Neuronal stem cell (in vitro differentiated cells): ENCODE measurements at regions not wholly inside any gene's neighbourhood (a gene's known extent, or its start where the extent isn't known, plus 50 kb on each side); places are given as distances from the start of the nearest gene placed in this dataset.

Experiments used
- DNase-seq: peaks from one replicate; pipeline ENCODE4 v3.0.0-alpha.2; 2013; ENCODE audit warnings: low spot score
- H2AFZ ChIP-seq: one replicate; pipeline ENCODE4 v1.6.1; 2013; ENCODE audit warnings: mild to moderate bottlenecking, low read length, inconsistent platforms
- H2AK5ac ChIP-seq: 2 replicates; pipeline ENCODE4 v1.6.1; 2013; ENCODE audit warnings: low read depth, mild to moderate bottlenecking, inconsistent platforms, low read length, moderate library complexity, mixed read lengths
- H2BK120ac ChIP-seq: 2 replicates; pipeline ENCODE4 v1.6.1; 2013; ENCODE audit warnings: low read depth, mild to moderate bottlenecking, inconsistent platforms, low read length, moderate library complexity, mixed read lengths
- H2BK12ac ChIP-seq: one replicate; pipeline ENCODE4 v1.6.1; 2013; ENCODE audit warnings: low read length, inconsistent platforms
- H2BK15ac ChIP-seq: 2 replicates; pipeline ENCODE4 v1.6.1; 2013; ENCODE audit warnings: mild to moderate bottlenecking, low read length, inconsistent platforms, mixed read lengths
- H2BK5ac ChIP-seq: one replicate; pipeline ENCODE4 v1.6.1; 2013; ENCODE audit warnings: inconsistent platforms, mild to moderate bottlenecking, low read length, moderate library complexity
- H3K14ac ChIP-seq: one replicate; pipeline ENCODE4 v1.6.1; 2013; ENCODE audit warnings: low read length, inconsistent platforms
- H3K18ac ChIP-seq: 2 replicates; pipeline ENCODE4 v1.6.1; 2013; ENCODE audit warnings: low read length, inconsistent platforms
- H3K23ac ChIP-seq: 2 replicates; pipeline ENCODE4 v1.6.1; 2013; ENCODE audit warnings: low read depth, mild to moderate bottlenecking, mixed read lengths, low read length, inconsistent platforms; ENCODE audit not compliant: poor library complexity
- H3K27ac ChIP-seq: replicated peaks from 3 replicates; pipeline ENCODE4 v1.5.1; 2013; ENCODE audit warnings: low read length, inconsistent platforms
- H3K27me3 ChIP-seq, 3 experiments: 2 replicates each; pipeline ENCODE4 v1.6.1; 2013; ENCODE audit warnings: low read length in 3 of 3, mild to moderate bottlenecking in 2 of 3, inconsistent platforms in 1 of 3, low read depth in 1 of 3, mixed read lengths in 1 of 3, moderate library complexity in 1 of 3; ENCODE audit not compliant: control insufficient read depth in 3 of 3, insufficient read depth in 3 of 3
- H3K36me3 ChIP-seq, 2 donors: replicated peaks in 1 of 2; 2 replicates each; pipeline ENCODE4 v1.6.1; 2013; ENCODE audit warnings: low read length in 2 of 2; ENCODE audit not compliant: control insufficient read depth in 2 of 2, insufficient read depth in 2 of 2
- H3K4ac ChIP-seq: 2 replicates; pipeline ENCODE4 v1.6.1; 2013; ENCODE audit warnings: inconsistent platforms, mild to moderate bottlenecking, low read length, moderate library complexity
- H3K4me1 ChIP-seq, 2 donors: 1 replicate in 1 of 2; 2 replicates in 1 of 2; pipeline ENCODE4 v1.6.1; 2013; ENCODE audit warnings: low read length in 2 of 2, low read depth in 1 of 2; ENCODE audit not compliant: control insufficient read depth in 2 of 2, insufficient read depth in 1 of 2
- H3K4me2 ChIP-seq: one replicate; pipeline ENCODE4 v1.6.1; 2013; ENCODE audit warnings: mild to moderate bottlenecking, low read length, inconsistent platforms; ENCODE audit not compliant: insufficient read depth, poor library complexity, severe bottlenecking
- H3K4me3 ChIP-seq, 2 donors: 2 replicates each; pipeline ENCODE4 v1.5.1; 2013; ENCODE audit warnings: low read length in 2 of 2, mild to moderate bottlenecking in 2 of 2, inconsistent platforms in 1 of 2, moderate library complexity in 1 of 2
- H3K79me1 ChIP-seq: one replicate; pipeline ENCODE4 v1.6.1; 2013; ENCODE audit warnings: low read depth, mild to moderate bottlenecking, inconsistent platforms, low read length, moderate library complexity
- H3K9ac ChIP-seq: one replicate; pipeline ENCODE4 v1.6.1; 2013; ENCODE audit warnings: mild to moderate bottlenecking, low read depth, low read length, inconsistent platforms; ENCODE audit not compliant: poor library complexity
- H3K9me3 ChIP-seq, 2 donors: replicated peaks in 1 of 2; 2 replicates each; pipeline versions ENCODE3 to v1.6.1; 2013; ENCODE audit warnings: low read length in 2 of 2, mild to moderate bottlenecking in 2 of 2, inconsistent platforms in 1 of 2, low read depth in 1 of 2, mixed read lengths in 1 of 2, moderate library complexity in 1 of 2; ENCODE audit not compliant: control insufficient read depth in 2 of 2, insufficient read depth in 1 of 2
- H4K8ac ChIP-seq: one replicate; pipeline ENCODE4 v1.6.1; 2013; ENCODE audit warnings: low read depth, mild to moderate bottlenecking, inconsistent platforms, low read length, moderate library complexity
- H4K91ac ChIP-seq: one replicate; pipeline ENCODE4 v1.6.1; 2013; ENCODE audit warnings: low read length, low read depth, mild to moderate bottlenecking, inconsistent platforms; ENCODE audit not compliant: poor library complexity
- WGBS, 2 donors: extraction: QIAGEN DNeasy Blood & Tissue Kit; methylation state at CpG; one replicate each; pipeline ENCODE4 v1.1.7; 2013; ENCODE audit warnings: missing lambda C conversion rate in 2 of 2, mixed read lengths in 1 of 2; ENCODE audit not compliant: insufficient read length in 2 of 2, insufficient replicate concordance in 1 of 2; ENCODE audit errors: extremely low coverage in 2 of 2; 5-methylcytosine and 5-hydroxymethylcytosine counted together

- Histone ChIP-seq H3K4me3 (no peak overlapping the region), H3K4ac (no peak overlapping the region), H3K9ac (no peak overlapping the region), H2BK5ac (no peak overlapping the region), H3K18ac (no peak overlapping the region), H3K4me2 (no peak overlapping the region), H3K23ac (no peak overlapping the region), H3K27ac (no peak overlapping the region), H3K79me1 (no peaks in the 10 kb centered on the region), H2BK15ac (no peak overlapping the region), H3K4me1 (peaks cover 5 to 14% of the 10 kb centered on the region in 2 donors), H3K36me3 (no peaks in the 10 kb centered on the region), H3K14ac (no peak overlapping the region), H2AK5ac (no peak overlapping the region), H3K27me3 (no peaks in the 10 kb centered on the region), H3K9me3 (no peaks in the 10 kb centered on the region), H2BK120ac (no peak overlapping the region), H4K91ac (no peak overlapping the region), H2BK12ac (no peak overlapping the region), H4K8ac (no peak overlapping the region), H2AFZ (no peak overlapping the region)
- no peak for DNase-seq
- WGBS, 2 donors, result no CpG with 5 or more reads among the region's 2 CpGs
These were observed 209.9 kb upstream of the CDH20 start for GRCh38 chr18:61123309-61123708.

- no peak overlapping the region for H3K4ac ChIP-seq
- no peak overlapping the region for H3K14ac ChIP-seq
These were observed 205.3 kb upstream of the CDH20 start for GRCh38 chr18:61127714-61128467.

GRCh38 chr18:61129001-61129400, 204.2 kb upstream of the CDH20 start:
- Histone ChIP-seq H2BK5ac (no peak overlapping the region), H4K8ac (no peak overlapping the region), H3K23ac (no peak overlapping the region), H3K27me3 (no peaks in the 10 kb centered on the region), H3K4ac (no peak overlapping the region), H4K91ac (no peak overlapping the region), H3K4me3 (no peak overlapping the region), H2AK5ac (no peak overlapping the region), H2AFZ (no peak overlapping the region), H2BK120ac (no peak overlapping the region), H3K14ac (no peak overlapping the region), H3K4me2 (no peak overlapping the region), H3K4me1 (peaks cover 5 to 21% of the 10 kb centered on the region in 2 donors), H3K27ac (no peak overlapping the region), H2BK15ac (no peak overlapping the region), H3K18ac (no peak overlapping the region), H3K9ac (no peak overlapping the region), H2BK12ac (no peak overlapping the region), H3K36me3 (no peaks in the 10 kb centered on the region), H3K9me3 (no peaks in the 10 kb centered on the region), H3K79me1 (no peaks in the 10 kb centered on the region)
- no peak for DNase-seq

More at GRCh38 chr18:61127714-61128467, 205.3 kb upstream of the CDH20 start:
- no peak overlapping the region for H3K23ac ChIP-seq
- H3K18ac ChIP-seq, result peak overlapping the region; percentile 38
- H3K9ac ChIP-seq, result no peak overlapping the region
- no peak overlapping the region for H2BK5ac ChIP-seq
- no peaks in the 10 kb centered on the region for H3K36me3 ChIP-seq
- no peak overlapping the region for H3K27ac ChIP-seq
- H3K4me3 ChIP-seq, result no peak overlapping the region
- no peaks in the 10 kb centered on the region for H3K27me3 ChIP-seq
- no peaks in the 10 kb centered on the region for H3K9me3 ChIP-seq
- no peak for DNase-seq
- no peak overlapping the region for H4K8ac ChIP-seq
- no peak overlapping the region for H3K4me2 ChIP-seq
- H3K4me1 ChIP-seq, result peaks cover 5 to 21% of the 10 kb centered on the region in 2 donors
- no peak overlapping the region for H4K91ac ChIP-seq
- H2AK5ac ChIP-seq, result no peak overlapping the region
- H3K79me1 ChIP-seq, result no peaks in the 10 kb centered on the region
- no peak overlapping the region for H2BK120ac ChIP-seq
- H2AFZ ChIP-seq, result peak overlapping the region; percentile 71
- no peak overlapping the region for H2BK12ac ChIP-seq
- no CpG with 5 or more reads among the region's 6 CpGs for WGBS, 2 donors
- H2BK15ac ChIP-seq, result no peak overlapping the region

- WGBS, 2 donors, result no CpG with 5 or more reads among the region's 2 CpGs
- H3K9ac ChIP-seq, result no peak overlapping the region
- no peak overlapping the region for H3K4ac ChIP-seq
- no peak overlapping the region for H2BK15ac ChIP-seq
- H2AK5ac ChIP-seq, result no peak overlapping the region
- H3K18ac ChIP-seq, result no peak overlapping the region
- no peak overlapping the region for H2BK120ac ChIP-seq
- no peak overlapping the region for H3K27ac ChIP-seq
- no peak overlapping the region for H2BK5ac ChIP-seq
- H3K36me3 ChIP-seq, result no peaks in the 10 kb centered on the region
- no peak overlapping the region for H3K23ac ChIP-seq
- H3K4me2 ChIP-seq, result no peak overlapping the region
- H2AFZ ChIP-seq, result no peak overlapping the region
- H3K4me3 ChIP-seq, result no peak overlapping the region
- H2BK12ac ChIP-seq, result no peak overlapping the region
- H4K91ac ChIP-seq, result no peak overlapping the region
- H3K9me3 ChIP-seq, result no peaks in the 10 kb centered on the region
- H3K14ac ChIP-seq, result no peak overlapping the region
- H3K79me1 ChIP-seq, result no peaks in the 10 kb centered on the region
- no peaks in the 10 kb centered on the region for H3K27me3 ChIP-seq
- peaks cover 5 to 25% of the 10 kb centered on the region in 2 donors for H3K4me1 ChIP-seq
- H4K8ac ChIP-seq, result no peak overlapping the region
- no peak for DNase-seq
These were observed 201.2 kb upstream of the CDH20 start for GRCh38 chr18:61132031-61132430.
